ENCODE measurements at regions not wholly inside any gene's neighbourhood (a gene's known extent, or its start where the extent isn't known, plus 50 kb on each side); places are given as distances from the start of the nearest gene placed in this dataset.

- WGBS (ENCODE audit: extremely low coverage, insufficient read length, low lambda C conversion rate) = no CpG with 5 or more reads among the region's 2 CpGs
- no peak overlapping the region for H2BK120ac ChIP-seq (ENCODE audit: low read depth, low read length, poor library complexity, severe bottlenecking)
- H2BK12ac ChIP-seq (ENCODE audit: insufficient read length, low read depth, low read length) = no peak overlapping the region
- no peak overlapping the region for H3K4ac ChIP-seq (ENCODE audit: low read depth, low read length)
- H3T11ph ChIP-seq (ENCODE audit: low read length) = no peak overlapping the region
- no peaks in the 10 kb centered on the region; a peak in 1 of 7 replicates for H3K36me3 Mint-ChIP-seq (ENCODE audit: insufficient read depth in 1 of 3, low read depth in 3 of 3)
- H4K20me1 ChIP-seq (ENCODE audit: control insufficient read depth, insufficient read depth, insufficient read length) = no peaks in the 10 kb centered on the region
- no peak overlapping the region for H3K4me2 ChIP-seq (ENCODE audit: insufficient read depth, insufficient read length, low read length)
- no peaks in the 10 kb centered on the region for H3K23me2 ChIP-seq (ENCODE audit: insufficient read length, low read depth, low read length, poor library complexity, severe bottlenecking)
- no peaks in the 10 kb centered on the region for H3K9me3 ChIP-seq (ENCODE audit: control insufficient read depth, low read depth, low read length)
- H4K91ac ChIP-seq (ENCODE audit: insufficient read length, low read depth, low read length) = no peak overlapping the region
- H3K4me3 Mint-ChIP-seq = no peak overlapping the region
- H2BK15ac ChIP-seq (ENCODE audit: low read depth, low read length) = no peak overlapping the region
- H4K8ac ChIP-seq (replicated peaks; ENCODE audit: insufficient read length, low read depth, low read length) = no peak overlapping the region
- DNase-seq = no peak
- H2AK5ac ChIP-seq (ENCODE audit: insufficient read length, low read length) = no peak overlapping the region
- H3K4me1 ChIP-seq (ENCODE audit: insufficient read depth, low read length) = no peaks in the 10 kb centered on the region; the same call in 1 of the 2 replicates
- H3K79me1 ChIP-seq (ENCODE audit: insufficient read depth, low read depth, low read length, poor library complexity, severe bottlenecking) = no peaks in the 10 kb centered on the region
- H2AFZ ChIP-seq (ENCODE audit: low read length) = no peak overlapping the region
- H3K18ac ChIP-seq (ENCODE audit: insufficient read length, low read depth, low read length) = no peak overlapping the region
- H2BK20ac ChIP-seq (ENCODE audit: low read depth, low read length, poor library complexity, severe bottlenecking) = no peak overlapping the region
- no peak overlapping the region for H3K9ac ChIP-seq (ENCODE audit: extremely low read depth, insufficient read length, low read length)
- H3K27me3 Mint-ChIP-seq (ENCODE audit: low read depth) = peaks cover 1% of the 10 kb centered on the region
- no peak overlapping the region for H3K23ac ChIP-seq (ENCODE audit: insufficient read length, low read depth, low read length)
- TF ChIP-seq CTCF (conservative IDR thresholded peaks at IDR 0.05) = no peak
- H3K27ac ChIP-seq (ENCODE audit: insufficient read length, low read depth, low read length) = no peak overlapping the region
- no peaks in the 10 kb centered on the region for H3K9me3 Mint-ChIP-seq
- no peak overlapping the region for H3K56ac ChIP-seq (ENCODE audit: insufficient read length, low read depth, low read length)
- no peak overlapping the region for H3K14ac ChIP-seq (ENCODE audit: insufficient read depth, low read length)
- H3K79me2 ChIP-seq (ENCODE audit: insufficient read depth, low read length) = no peaks in the 10 kb centered on the region
- no peaks in the 10 kb centered on the region for H3K27me3 ChIP-seq (ENCODE audit: insufficient read depth, low read length)
- no peak overlapping the region for H4K5ac ChIP-seq (ENCODE audit: insufficient read length, low read depth, low read length)
- H3K27ac Mint-ChIP-seq = no peak overlapping the region
- no peak overlapping the region for H2BK5ac ChIP-seq (ENCODE audit: insufficient read length, low read length)
- H3K4me1 Mint-ChIP-seq = peaks cover 15% of the 10 kb centered on the region in 2 experiments
Measured at GRCh38 chr1:25137521-25138395, 94.5 kb downstream of the SYF2 start.

Measured in H9 (cell line).